Kidney epithelial cell (primary cell): ENCODE measurements at regions not wholly inside any gene's neighbourhood (a gene's known extent, or its start where the extent isn't known, plus 50 kb on each side); places are given as distances from the start of the nearest gene placed in this dataset.

Experiments
- DNase-seq: peaks from one replicate; pipeline ENCODE4 v3.0.0-alpha.2; 2010; ENCODE audit warnings: low read depth
- H3K27me3 ChIP-seq: 2 replicates; pipeline ENCODE4 v1.6.0; 2011; ENCODE audit warnings: low read length; ENCODE audit not compliant: control insufficient read depth, insufficient read depth
- H3K36me3 ChIP-seq: 2 replicates; pipeline ENCODE4 v1.5.1; 2011; ENCODE audit warnings: low read length; ENCODE audit not compliant: control insufficient read depth, insufficient read depth
- H3K4me3 ChIP-seq: 2 replicates; pipeline ENCODE4 v1.5.1; 2011; ENCODE audit warnings: low read depth, mild to moderate bottlenecking, control low read depth, low read length
- TF ChIP-seq, protein P1 (sequence below): IDR thresholded peaks from 2 replicates; pipeline ENCODE4 v1.5.1; 2011; ENCODE audit warnings: mild to moderate bottlenecking, moderate library complexity, low read length, control low read depth, inconsistent platforms; ENCODE audit not compliant: insufficient read depth, poor library complexity, severe bottlenecking

DNA sequence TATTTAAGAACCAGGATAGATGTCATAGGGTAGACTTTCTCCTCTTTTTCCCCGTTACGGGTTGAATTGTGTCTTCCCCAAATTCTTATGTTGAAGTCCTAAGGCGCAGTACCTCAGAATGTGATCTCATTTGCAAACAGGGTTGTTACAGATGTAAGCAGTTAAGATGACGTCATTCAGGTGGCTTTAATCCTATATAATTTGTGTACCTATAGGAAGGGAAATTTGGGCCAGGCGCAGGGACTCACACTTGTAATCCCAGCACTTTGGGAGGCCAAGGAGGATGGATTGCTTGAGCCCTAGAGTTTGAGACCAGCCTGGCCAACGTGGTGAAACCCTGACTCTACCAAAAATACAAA lies 99.5 kb upstream of the DHX40 start:
- Histone ChIP-seq H3K4me3 (no peak overlapping the region), H3K36me3 (no peaks in the 10 kb centered on the region), H3K27me3 (no peaks in the 10 kb centered on the region)
- DNase-seq = no peak
- TF ChIP-seq, protein P1, sequence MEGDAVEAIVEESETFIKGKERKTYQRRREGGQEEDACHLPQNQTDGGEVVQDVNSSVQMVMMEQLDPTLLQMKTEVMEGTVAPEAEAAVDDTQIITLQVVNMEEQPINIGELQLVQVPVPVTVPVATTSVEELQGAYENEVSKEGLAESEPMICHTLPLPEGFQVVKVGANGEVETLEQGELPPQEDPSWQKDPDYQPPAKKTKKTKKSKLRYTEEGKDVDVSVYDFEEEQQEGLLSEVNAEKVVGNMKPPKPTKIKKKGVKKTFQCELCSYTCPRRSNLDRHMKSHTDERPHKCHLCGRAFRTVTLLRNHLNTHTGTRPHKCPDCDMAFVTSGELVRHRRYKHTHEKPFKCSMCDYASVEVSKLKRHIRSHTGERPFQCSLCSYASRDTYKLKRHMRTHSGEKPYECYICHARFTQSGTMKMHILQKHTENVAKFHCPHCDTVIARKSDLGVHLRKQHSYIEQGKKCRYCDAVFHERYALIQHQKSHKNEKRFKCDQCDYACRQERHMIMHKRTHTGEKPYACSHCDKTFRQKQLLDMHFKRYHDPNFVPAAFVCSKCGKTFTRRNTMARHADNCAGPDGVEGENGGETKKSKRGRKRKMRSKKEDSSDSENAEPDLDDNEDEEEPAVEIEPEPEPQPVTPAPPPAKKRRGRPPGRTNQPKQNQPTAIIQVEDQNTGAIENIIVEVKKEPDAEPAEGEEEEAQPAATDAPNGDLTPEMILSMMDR = no peak

DNA sequence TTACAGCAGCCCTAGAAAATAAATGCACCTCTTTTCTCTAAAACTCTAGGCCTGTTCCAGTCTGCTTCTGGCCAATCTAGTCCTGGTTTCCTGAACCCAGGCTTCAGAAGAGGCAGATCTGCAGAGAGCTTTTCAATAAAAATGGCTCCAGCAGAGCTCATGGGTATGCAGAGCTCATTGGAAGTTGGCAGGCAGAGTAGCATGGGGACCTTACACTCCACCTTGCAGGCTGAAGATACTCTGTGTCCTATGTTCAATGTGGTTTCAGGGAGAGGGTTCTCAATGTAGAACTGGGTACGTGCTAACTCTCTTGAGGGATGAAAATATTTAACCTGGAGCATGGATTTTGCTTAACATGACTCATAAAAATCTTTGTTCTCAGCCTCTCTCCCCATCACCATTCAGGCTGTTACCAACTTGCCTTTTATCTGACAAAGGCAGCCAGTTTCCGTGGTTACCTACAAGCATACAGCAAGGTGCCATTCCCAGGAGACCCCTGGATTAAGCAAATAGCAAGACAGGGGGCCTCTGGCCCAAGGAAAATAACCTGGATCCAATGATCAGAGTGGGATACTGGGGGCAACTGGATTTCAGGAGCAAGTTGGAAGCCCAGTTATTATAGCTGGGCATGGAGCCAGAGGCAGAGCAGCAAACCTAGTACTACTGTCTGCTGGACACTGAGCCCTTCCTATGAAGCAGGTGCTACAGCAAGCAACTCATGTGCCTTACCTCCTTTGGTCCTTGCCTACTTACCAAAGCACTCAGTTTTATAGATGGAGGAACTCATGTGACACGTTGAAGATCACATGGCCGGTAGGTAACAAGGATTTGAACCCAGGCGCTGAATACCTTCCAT lies 98.2 kb upstream of the DHX40 start:
- DNase-seq = no peak
- Histone ChIP-seq H3K36me3 (no peaks in the 10 kb centered on the region), H3K27me3 (no peaks in the 10 kb centered on the region), H3K4me3 (no peak overlapping the region)
- TF ChIP-seq, protein P1 = no peak

DNA sequence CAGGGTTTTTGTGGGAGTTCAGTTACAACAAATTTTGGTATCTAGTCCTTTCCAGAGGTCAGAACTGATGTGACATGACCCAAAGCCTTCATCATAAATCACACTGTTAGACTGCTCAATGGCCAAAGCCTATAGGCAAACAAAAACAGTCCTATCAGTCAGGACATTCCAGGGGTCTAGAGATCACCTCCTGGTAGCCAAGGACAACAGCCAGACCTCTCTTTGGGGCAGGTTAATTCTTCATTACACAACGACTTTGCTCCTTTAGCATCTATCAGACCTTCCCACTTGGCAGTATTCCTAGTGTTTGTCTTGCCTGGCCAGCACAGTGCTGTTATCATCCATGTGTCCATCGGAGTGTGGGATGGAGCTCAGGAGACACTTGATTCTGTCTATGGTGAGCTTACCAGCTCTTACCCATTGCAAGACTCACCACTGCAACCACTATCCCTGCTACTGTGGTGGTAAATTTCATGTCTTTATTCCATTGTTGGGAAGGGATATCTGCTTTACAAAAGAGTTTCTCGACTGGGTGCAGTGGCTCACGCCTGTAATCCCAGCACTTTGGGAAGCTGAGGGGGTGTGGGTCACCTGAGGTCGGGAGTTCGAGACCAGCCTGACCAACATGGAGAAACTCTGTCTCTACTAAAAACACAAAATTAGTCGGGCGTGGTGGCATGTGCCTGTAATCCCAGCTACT lies 95.5 kb upstream of the DHX40 start:
- Histone ChIP-seq H3K27me3 (no peaks in the 10 kb centered on the region), H3K4me3 (no peak overlapping the region), H3K36me3 (no peaks in the 10 kb centered on the region)
- TF ChIP-seq, protein P1 = no peak
- DNase-seq = no peak

DNA sequence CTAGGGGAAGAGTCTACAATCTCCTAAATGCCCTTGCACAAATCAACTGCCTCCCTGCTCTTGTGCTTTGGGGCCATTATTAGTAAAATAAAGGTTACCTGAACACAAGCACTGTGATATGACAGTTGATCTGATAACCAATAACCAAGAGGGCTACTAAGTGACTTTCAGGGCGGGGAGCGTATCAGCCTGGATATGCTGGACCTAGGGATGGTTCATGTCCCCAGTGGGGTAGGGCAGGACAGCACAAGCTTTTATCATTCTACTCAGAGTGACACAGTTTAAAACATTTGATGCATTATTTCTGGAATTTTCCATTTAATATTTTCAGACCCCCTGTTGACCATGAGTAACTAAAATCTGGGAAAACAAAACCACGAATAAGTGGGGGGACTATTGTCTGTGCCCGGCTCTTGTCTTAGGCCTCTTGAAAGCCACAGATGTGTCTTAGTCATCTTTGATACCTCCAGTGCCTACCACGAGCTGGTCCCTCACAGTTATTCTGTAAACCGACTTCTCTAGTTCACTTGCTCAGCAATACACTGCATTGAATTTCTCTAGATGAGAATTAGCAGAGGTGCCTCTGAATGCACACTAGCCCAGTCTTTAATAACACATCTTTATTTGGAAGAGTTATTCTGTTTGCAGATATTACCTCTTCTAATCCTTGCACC lies 94.6 kb upstream of the DHX40 start:
- H3K4me3 ChIP-seq = no peak overlapping the region
- DNase-seq = no peak
- TF ChIP-seq, protein P1 = no peak
- H3K36me3 ChIP-seq = no peaks in the 10 kb centered on the region
- H3K27me3 ChIP-seq = no peaks in the 10 kb centered on the region

GRCh38 chr17:59476413-59476812 lies 89.0 kb upstream of the DHX40 start:
- TF ChIP-seq, protein P1 = no peak
- Histone ChIP-seq H3K27me3 (no peaks in the 10 kb centered on the region), H3K36me3 (no peaks in the 10 kb centered on the region), H3K4me3 (no peak overlapping the region)
- no peak for DNase-seq
